Astrocyte of the spinal cord (primary cell): ENCODE measurements at regions not wholly inside any gene's neighbourhood (a gene's known extent, or its start where the extent isn't known, plus 50 kb on each side); places are given as distances from the start of the nearest gene placed in this dataset.

ENCODE experiments used
- DNase-seq: peaks from one replicate; pipeline ENCODE4 v3.0.0; 2011; ENCODE audit warnings: low read depth, low spot score
- H3K4me3 ChIP-seq: 2 replicates; pipeline ENCODE4 v1.5.1; 2011; ENCODE audit warnings: low read depth, mild to moderate bottlenecking, low read length, moderate library complexity
- CTCF ChIP-seq: IDR thresholded peaks from 2 replicates; pipeline ENCODE4 v1.5.1; 2012; ENCODE audit warnings: low read depth, mild to moderate bottlenecking, low read length, inconsistent platforms
- in situ Hi-C: cut with HindIII; loops from 2 replicates; pipeline ENCODE4 v1.10.0; 2017; ENCODE audit warnings: low sequenced_read_pairs

GRCh38 chr2:107024269-107024668 is 138.3 kb upstream of the ST6GAL2 start:
- TF ChIP-seq CTCF: no peak
- in situ Hi-C loops: no loop called here
- no peak overlapping the region for H3K4me3 ChIP-seq
- DNase-seq: no peak

- TF ChIP-seq CTCF: no peak
- H3K4me3 ChIP-seq: no peak overlapping the region
- no peak for DNase-seq
- in situ Hi-C loops: no loop called here
Observed at GRCh38 chr2:107025291-107025857, 139.4 kb upstream of the ST6GAL2 start.

- TF ChIP-seq CTCF: no peak
- H3K4me3 ChIP-seq: no peak overlapping the region
- in situ Hi-C loops: no loop called here
- peak; percentile 63 for DNase-seq
Observed at GRCh38 chr2:107025869-107026380, 140.0 kb upstream of the ST6GAL2 start.

GRCh38 chr2:107027205-107027604 is 141.2 kb upstream of the ST6GAL2 start:
- TF ChIP-seq CTCF: no peak
- no peak for DNase-seq
- no peak overlapping the region for H3K4me3 ChIP-seq
- in situ Hi-C loops: no loop called here

- DNase-seq: no peak
- H3K4me3 ChIP-seq: no peak overlapping the region
- no peak for TF ChIP-seq CTCF
- in situ Hi-C loops: no loop called here
Observed at GRCh38 chr2:107027810-107028209, 141.8 kb upstream of the ST6GAL2 start.

GRCh38 chr2:107028661-107029060 is 142.7 kb upstream of the ST6GAL2 start:
- no peak for DNase-seq
- in situ Hi-C loops: no loop called here
- TF ChIP-seq CTCF: no peak
- H3K4me3 ChIP-seq: no peak overlapping the region
